IMR-90 (cell line): ENCODE measurements at regions not wholly inside any gene's neighbourhood (a gene's known extent, or its start where the extent isn't known, plus 50 kb on each side); places are given as distances from the start of the nearest gene placed in this dataset.

Source experiments
- ATAC-seq: fragments of 200-7000 bp; cut with Tn5 transposase; 2 replicates; pipeline ENCODE4 v1.9.1; 2020; ENCODE audit warnings: low read depth, mild to moderate bottlenecking, moderate library complexity
- BruUV-seq: library from RNA; stranded (reverse); fragments of 400-500 nt; replicated peaks from 2 replicates; lab custom pipeline; 2021; lab: Mats Ljungman, UMichigan
- CTCF ChIA-PET: fragments of 300-600 bp; formaldehyde crosslinking; extraction: SDS; loops from one replicate; lab custom pipeline; 2021; ENCODE audit warnings: antibody characterized with exemption; lab: Yijun Ruan, JAX
- POLR2A ChIA-PET: fragments of 300-600 bp; sonication (Branson Sonifier 250); formaldehyde crosslinking; loops from one replicate; lab custom pipeline; 2022; ENCODE audit warnings: antibody characterized with exemption; ENCODE audit not compliant: unreplicated experiment; lab: Charles Lee
- DNase-seq: peaks from one replicate; pipeline ENCODE4 v3.0.0; 2013
- H2AFZ ChIP-seq: replicated peaks from 2 replicates; pipeline ENCODE3; 2013; ENCODE audit warnings: low read length, mild to moderate bottlenecking; ENCODE audit not compliant: poor library complexity
- H2AK5ac ChIP-seq: 2 replicates; pipeline ENCODE4 v1.6.1; 2013; ENCODE audit warnings: low read depth, low read length, inconsistent platforms
- H2AK9ac ChIP-seq: replicated peaks from 2 replicates; pipeline ENCODE3; 2013; ENCODE audit warnings: mild to moderate bottlenecking, low read depth, low read length, moderate library complexity; ENCODE audit not compliant: poor library complexity
- H2BK120ac ChIP-seq: 2 replicates; pipeline ENCODE4 v1.6.1; 2013; ENCODE audit warnings: low read depth, low read length, inconsistent platforms
- H2BK15ac ChIP-seq: 3 replicates; pipeline ENCODE4 v1.6.1; 2013; ENCODE audit warnings: low read depth, low read length, inconsistent platforms
- H2BK20ac ChIP-seq: 2 replicates; pipeline ENCODE4 v1.6.1; 2013; ENCODE audit warnings: low read depth, mild to moderate bottlenecking, inconsistent platforms, low read length, moderate library complexity
- H2BK5ac ChIP-seq: 2 replicates; pipeline ENCODE4 v1.6.1; 2013; ENCODE audit warnings: mild to moderate bottlenecking, low read depth, low read length, inconsistent platforms; ENCODE audit not compliant: poor library complexity, severe bottlenecking
- H3K14ac ChIP-seq: replicated peaks from 2 replicates; pipeline ENCODE4 v1.6.1; 2013; ENCODE audit warnings: low read depth, low read length, inconsistent platforms
- H3K18ac ChIP-seq: 2 replicates; pipeline ENCODE4 v1.6.1; 2013; ENCODE audit warnings: low read depth, low read length, control low read depth
- H3K23ac ChIP-seq: 2 replicates; pipeline ENCODE4 v1.6.1; 2013; ENCODE audit warnings: low read depth, low read length, inconsistent platforms
- H3K27ac ChIP-seq: 2 replicates; pipeline ENCODE4 v1.5.1; 2013; ENCODE audit warnings: mild to moderate bottlenecking, control low read depth, low read length; ENCODE audit not compliant: insufficient read depth
- H3K27me3 ChIP-seq: 2 replicates; pipeline ENCODE4 v1.6.1; 2013; ENCODE audit warnings: low read length; ENCODE audit not compliant: control insufficient read depth, insufficient read depth
- H3K36me3 ChIP-seq: 2 replicates; pipeline ENCODE4 v1.6.1; 2013; ENCODE audit warnings: low read length, mixed read lengths; ENCODE audit not compliant: control insufficient read depth, insufficient read depth
- H3K4ac ChIP-seq: 2 replicates; pipeline ENCODE4 v1.6.1; 2013; ENCODE audit warnings: low read depth, low read length, inconsistent platforms
- H3K4me1 ChIP-seq: 2 replicates; pipeline ENCODE4 v1.6.1; 2013; ENCODE audit warnings: low read length, mixed read lengths; ENCODE audit not compliant: control insufficient read depth, insufficient read depth
- H3K4me2 ChIP-seq: 2 replicates; pipeline ENCODE4 v1.6.1; 2013; ENCODE audit warnings: low read depth, mild to moderate bottlenecking, control low read depth, low read length, moderate library complexity
- H3K4me3 ChIP-seq: 2 replicates; pipeline ENCODE4 v1.5.1; 2013; ENCODE audit warnings: low read depth, mild to moderate bottlenecking, control low read depth, low read length, moderate library complexity; ENCODE audit not compliant: insufficient read depth
- H3K56ac ChIP-seq: 2 replicates; pipeline ENCODE4 v1.6.1; 2013; ENCODE audit warnings: low read length, inconsistent platforms; ENCODE audit not compliant: insufficient read depth; ENCODE audit errors: extremely low read depth
- H3K79me1 ChIP-seq, 2 experiments: 2 replicates each; pipeline ENCODE4 v1.6.1; 2013; ENCODE audit warnings: low read length in 2 of 2, inconsistent platforms in 1 of 2, low read depth in 1 of 2
- H3K9ac ChIP-seq: 2 replicates; pipeline ENCODE4 v1.6.1; 2013; ENCODE audit warnings: low read depth, low read length, control low read depth
- H3K9me1 ChIP-seq: 2 replicates; pipeline ENCODE4 v1.6.1; 2013; ENCODE audit warnings: low read length, inconsistent platforms; ENCODE audit not compliant: insufficient read depth
- H3K9me3 ChIP-seq: 2 replicates; pipeline ENCODE4 v1.6.1; 2013; ENCODE audit warnings: low read length; ENCODE audit not compliant: control insufficient read depth, insufficient read depth
- H4K20me1 ChIP-seq: 2 replicates; pipeline ENCODE4 v1.6.1; 2013; ENCODE audit warnings: low read length, inconsistent platforms; ENCODE audit not compliant: insufficient read depth
- H4K5ac ChIP-seq: 2 replicates; pipeline ENCODE4 v1.6.1; 2013; ENCODE audit warnings: mild to moderate bottlenecking, low read depth, low read length, control low read depth
- H4K8ac ChIP-seq, 2 experiments: 2 replicates each; pipeline ENCODE4 v1.6.1; 2013; ENCODE audit warnings: low read depth in 2 of 2, low read length in 2 of 2, control low read depth in 1 of 2, inconsistent platforms in 1 of 2
- H4K91ac ChIP-seq: 2 replicates; pipeline ENCODE4 v1.6.1; 2013; ENCODE audit warnings: low read depth, low read length, inconsistent platforms; ENCODE audit not compliant: insufficient read depth
- RCOR1 ChIP-seq: IDR thresholded peaks from 2 replicates; pipeline ENCODE4 v1.6.1; 2012; ENCODE audit warnings: mild to moderate bottlenecking, low read length, improper control_type of control experiment; ENCODE audit not compliant: insufficient replicate concordance
- WGBS, 2 experiments: methylation state at CpG; one replicate each; pipeline versions ENCODE4 v1.1.5 to v1.1.7; 2013; ENCODE audit warnings: missing lambda C conversion rate in 2 of 2; ENCODE audit not compliant: insufficient read length in 1 of 2; ENCODE audit errors: extremely low coverage in 2 of 2; 5-methylcytosine and 5-hydroxymethylcytosine counted together
- dilution Hi-C: fragments of 300-500 bp; cut with HindIII; formaldehyde crosslinking; loops from one replicate; pipeline ENCODE4 v1.14.3; 2018; ENCODE audit warnings: low sequenced_read_pairs; ENCODE audit not compliant: unreplicated experiment
- in situ Hi-C: fragments of 300-500 bp; cut with MboI; formaldehyde crosslinking; loops from 3 replicates; pipeline ENCODE4 v1.14.3; 2019; ENCODE audit warnings: low sequenced_read_pairs, inconsistent platforms, mixed read lengths
- intact Hi-C: fragments of 100-400 bp; cut with micrococcal nuclease; formaldehyde crosslinking; loops from 2 replicates; pipeline ENCODE4 v1.10.0; 2022

DNA sequence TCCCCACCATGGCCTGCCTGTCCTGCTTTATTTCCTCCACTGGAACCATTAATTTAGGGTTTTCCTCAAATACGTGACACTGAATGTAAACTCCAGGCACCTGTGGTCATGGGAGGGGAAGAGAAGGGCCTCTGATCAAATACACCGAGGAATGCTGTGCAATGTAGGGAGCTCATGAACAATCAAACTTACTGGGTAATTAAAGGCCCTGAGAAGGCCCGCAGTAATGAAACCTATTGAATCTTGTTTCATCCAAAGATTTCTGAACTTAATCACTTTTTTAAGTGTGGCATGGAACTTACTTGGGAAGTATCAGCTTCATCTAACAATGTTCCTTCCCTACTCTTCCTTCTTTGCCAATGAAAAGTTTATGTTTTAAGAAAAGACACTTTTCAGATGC lies 299.8 kb downstream of the MIAT start:
- Histone ChIP-seq H4K8ac (no peak overlapping the region), H3K4me1 (no peaks in the 10 kb centered on the region), H2AK5ac (no peak overlapping the region), H3K14ac (no peak overlapping the region), H3K27ac (no peak overlapping the region), H3K4me3 (no peak overlapping the region), H3K27me3 (peaks cover 41% of the 10 kb centered on the region), H3K9me1 (no peaks in the 10 kb centered on the region), H4K5ac (no peak overlapping the region), H2BK15ac (no peak overlapping the region), H3K56ac (no peak overlapping the region), H2BK5ac (no peak overlapping the region), H2BK120ac (no peak overlapping the region), H3K9ac (no peak overlapping the region), H2AK9ac (no peak overlapping the region), H2AFZ (no peak overlapping the region), H4K91ac (no peak overlapping the region), H3K4ac (no peak overlapping the region), H4K20me1 (no peaks in the 10 kb centered on the region), H3K9me3 (no peaks in the 10 kb centered on the region), H2BK20ac (no peak overlapping the region), H3K79me1 (no peaks in the 10 kb centered on the region), H3K4me2 (no peak overlapping the region), H3K36me3 (no peaks in the 10 kb centered on the region), H3K18ac (no peak overlapping the region), H3K23ac (no peak overlapping the region)
- intact Hi-C loops = no loop called here
- in situ Hi-C loops = no loop called here
- dilution Hi-C loops = no loop called here
- ATAC-seq (no peak), DNase-seq (no peak)
- WGBS, 2 experiments = no CpG with 5 or more reads among the region's 3 CpGs
- ChIA-PET CTCF (no interaction called here), POLR2A (no interaction called here)
- no TSS peak for BruUV-seq
- no peak for TF ChIP-seq RCOR1
